Uterus (tissue), 3 donors: ENCODE measurements at regions not wholly inside any gene's neighbourhood (a gene's known extent, or its start where the extent isn't known, plus 50 kb on each side); places are given as distances from the start of the nearest gene placed in this dataset.

Experiments
- DNase-seq, 2 donors: peaks; one replicate each; pipeline ENCODE4 v3.0.0-alpha.2; 2019 to 2020
- H3K27ac ChIP-seq, 2 donors: fragments of 200-600 bp; sonication (generic); 1 replicate in 1 of 2; 2 replicates in 1 of 2; pipeline ENCODE4 v1.5.1; 2016 to 2018
- H3K27me3 ChIP-seq, 2 donors: fragments of 200-600 bp; sonication (generic); one replicate each; pipeline ENCODE4 v1.5.1; 2018 to 2019; ENCODE audit warnings: control low read depth in 1 of 2
- H3K36me3 ChIP-seq, 2 donors: fragments of 200-600 bp; sonication (generic); one replicate each; pipeline ENCODE4 v1.5.1; 2019; ENCODE audit warnings: control low read depth in 1 of 2
- H3K4me1 ChIP-seq, 2 donors: fragments of 200-600 bp; sonication (generic); one replicate each; pipeline ENCODE4 v1.5.1; 2018 to 2019; ENCODE audit warnings: control low read depth in 1 of 2
- H3K4me3 ChIP-seq, 2 donors: fragments of 200-600 bp; sonication (generic); 1 replicate in 1 of 2; 2 replicates in 1 of 2; pipeline ENCODE4 v1.5.1; 2018 to 2019; ENCODE audit warnings: mild to moderate bottlenecking in 1 of 2
- H3K9me3 ChIP-seq, 2 donors: fragments of 200-600 bp; sonication (generic); one replicate each; pipeline ENCODE4 v1.5.1; 2019; ENCODE audit warnings: control low read depth in 1 of 2
- CTCF ChIP-seq, 4 experiments: fragments of 200-600 bp in 2 of 4; fragments of 450-650 bp in 2 of 4; sonication (generic) in 2 of 4; IDR thresholded peaks; one replicate each; pipeline ENCODE4 v1.5.1; 2016 to 2019; ENCODE audit warnings: antibody characterized with exemption in 4 of 4, mild to moderate bottlenecking in 2 of 4, moderate library complexity in 1 of 4
- POLR2A ChIP-seq, 2 donors: fragments of 450-650 bp; IDR thresholded peaks; one replicate each; pipeline ENCODE4 v1.6.1; 2016; ENCODE audit warnings: antibody characterized with exemption in 2 of 2, mild to moderate bottlenecking in 1 of 2, moderate library complexity in 1 of 2
- intact Hi-C: fragments of 100-400 bp; cut with DNase I; formaldehyde crosslinking; loops from one replicate; pipeline ENCODE4 v1.15.1; 2023; ENCODE audit warnings: low total_unique reads
- donor health status: DM: yes; HTN: yes; CAD: no.

- no peaks in the 10 kb centered on the region for H3K27me3 ChIP-seq
- H3K27ac ChIP-seq: peak overlapping the region; percentile 41 to 70
- H3K9me3 ChIP-seq: no peaks in the 10 kb centered on the region
- intact Hi-C loops: no loop called here
- peaks cover 0 to 6% of the 10 kb centered on the region in 2 donors for H3K4me1 ChIP-seq
- H3K4me3 ChIP-seq: no peak overlapping the region
- TF ChIP-seq POLR2A (IDR thresholded peaks at IDR 0.05) (no peak), CTCF (IDR thresholded peaks at IDR 0.05) (no peak)
- H3K36me3 ChIP-seq: no peaks in the 10 kb centered on the region
- no peak for DNase-seq
Observed at GRCh38 chr1:96962751-96963211, 241.2 kb downstream of the PTBP2 start.

GRCh38 chr1:96964761-96965160 lies 243.2 kb downstream of the PTBP2 start:
- Histone ChIP-seq H3K27ac (no peak overlapping the region), H3K4me3 (no peak overlapping the region), H3K9me3 (no peaks in the 10 kb centered on the region), H3K27me3 (no peaks in the 10 kb centered on the region), H3K4me1 (peaks cover 0 to 6% of the 10 kb centered on the region in 2 donors), H3K36me3 (no peaks in the 10 kb centered on the region)
- TF ChIP-seq CTCF (IDR thresholded peaks at IDR 0.05) (no peak), POLR2A (IDR thresholded peaks at IDR 0.05) (no peak)
- intact Hi-C loops: no loop called here
- no peak for DNase-seq

- Histone ChIP-seq H3K4me1 (peaks cover 0 to 6% of the 10 kb centered on the region in 2 donors), H3K9me3 (no peaks in the 10 kb centered on the region), H3K27me3 (no peaks in the 10 kb centered on the region), H3K36me3 (no peaks in the 10 kb centered on the region), H3K27ac (no peak overlapping the region), H3K4me3 (no peak overlapping the region)
- TF ChIP-seq POLR2A (IDR thresholded peaks at IDR 0.05) (no peak), CTCF (IDR thresholded peaks at IDR 0.05) (peak; percentile 69 to 90 (median 78))
- intact Hi-C loops: no loop called here
- peak; percentile 73 to 74 for DNase-seq
Observed at GRCh38 chr1:96966536-96967138, 245.1 kb downstream of the PTBP2 start.

GRCh38 chr1:96967311-96967710 lies 245.7 kb downstream of the PTBP2 start:
- intact Hi-C loops: no loop called here
- peaks cover 0 to 6% of the 10 kb centered on the region in 2 donors for H3K4me1 ChIP-seq
- no peaks in the 10 kb centered on the region for H3K27me3 ChIP-seq
- no peak overlapping the region for H3K4me3 ChIP-seq
- DNase-seq: no peak
- no peak overlapping the region for H3K27ac ChIP-seq
- TF ChIP-seq POLR2A (IDR thresholded peaks at IDR 0.05) (no peak), CTCF (IDR thresholded peaks at IDR 0.05) (no peak)
- H3K36me3 ChIP-seq: no peaks in the 10 kb centered on the region
- no peaks in the 10 kb centered on the region for H3K9me3 ChIP-seq

GRCh38 chr1:96968541-96968940 lies 247.0 kb downstream of the PTBP2 start:
- Histone ChIP-seq H3K27ac (no peak overlapping the region), H3K4me3 (no peak overlapping the region), H3K36me3 (no peaks in the 10 kb centered on the region), H3K9me3 (no peaks in the 10 kb centered on the region), H3K27me3 (no peaks in the 10 kb centered on the region), H3K4me1 (peaks cover 0 to 5% of the 10 kb centered on the region in 2 donors)
- no peak for DNase-seq
- TF ChIP-seq CTCF (IDR thresholded peaks at IDR 0.05) (no peak), POLR2A (IDR thresholded peaks at IDR 0.05) (no peak)
- intact Hi-C loops: no loop called here
